ENCODE measurements at regions not wholly inside any gene's neighbourhood (a gene's known extent, or its start where the extent isn't known, plus 50 kb on each side); places are given as distances from the start of the nearest gene placed in this dataset.

DNA sequence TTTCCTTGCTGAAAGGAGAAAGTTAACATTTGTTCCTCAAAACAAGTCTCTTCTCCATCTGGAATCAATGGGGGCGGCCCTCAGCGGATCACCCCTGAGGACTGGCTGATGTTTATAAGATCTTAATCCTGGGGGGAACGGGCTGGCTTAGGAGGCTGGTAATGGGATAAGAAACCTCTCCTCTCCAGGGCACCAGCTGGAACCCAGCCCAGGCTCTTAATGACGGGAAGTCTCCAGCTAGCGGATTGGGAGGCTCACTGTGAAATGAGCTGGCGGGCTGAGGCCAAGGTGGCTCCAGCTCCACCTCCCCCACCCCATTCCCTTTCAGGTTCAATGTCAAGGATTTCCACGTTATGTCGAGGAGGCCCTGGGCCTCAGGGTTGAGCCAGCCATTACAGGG, 1133.0 kb downstream of the VRK1 start:
- TF ChIP-seq, protein P1, sequence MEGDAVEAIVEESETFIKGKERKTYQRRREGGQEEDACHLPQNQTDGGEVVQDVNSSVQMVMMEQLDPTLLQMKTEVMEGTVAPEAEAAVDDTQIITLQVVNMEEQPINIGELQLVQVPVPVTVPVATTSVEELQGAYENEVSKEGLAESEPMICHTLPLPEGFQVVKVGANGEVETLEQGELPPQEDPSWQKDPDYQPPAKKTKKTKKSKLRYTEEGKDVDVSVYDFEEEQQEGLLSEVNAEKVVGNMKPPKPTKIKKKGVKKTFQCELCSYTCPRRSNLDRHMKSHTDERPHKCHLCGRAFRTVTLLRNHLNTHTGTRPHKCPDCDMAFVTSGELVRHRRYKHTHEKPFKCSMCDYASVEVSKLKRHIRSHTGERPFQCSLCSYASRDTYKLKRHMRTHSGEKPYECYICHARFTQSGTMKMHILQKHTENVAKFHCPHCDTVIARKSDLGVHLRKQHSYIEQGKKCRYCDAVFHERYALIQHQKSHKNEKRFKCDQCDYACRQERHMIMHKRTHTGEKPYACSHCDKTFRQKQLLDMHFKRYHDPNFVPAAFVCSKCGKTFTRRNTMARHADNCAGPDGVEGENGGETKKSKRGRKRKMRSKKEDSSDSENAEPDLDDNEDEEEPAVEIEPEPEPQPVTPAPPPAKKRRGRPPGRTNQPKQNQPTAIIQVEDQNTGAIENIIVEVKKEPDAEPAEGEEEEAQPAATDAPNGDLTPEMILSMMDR (conservative IDR thresholded peaks at IDR 0.05 in 1 of 2, IDR thresholded peaks at IDR 0.05 in 1 of 2; ENCODE audit: extremely low read depth in 1 of 2, insufficient read depth in 1 of 2, low read depth in 1 of 2, low read length in 2 of 2): no peak
- TF ChIP-seq EZH2 (IDR thresholded peaks at IDR 0.05; ENCODE audit: borderline replicate concordance, low read length): no peak

All from mammary epithelial cell (primary cell).